Ovary (tissue), 7 donors: ENCODE measurements at regions not wholly inside any gene's neighbourhood (a gene's known extent, or its start where the extent isn't known, plus 50 kb on each side); places are given as distances from the start of the nearest gene placed in this dataset.

ENCODE experiments used
- DNase-seq, 5 donors: peaks; one replicate each; pipeline ENCODE4 v3.0.0-alpha.2; 2019 to 2020
- H3K27ac ChIP-seq, 2 donors: fragments of 200-600 bp; one replicate each; pipeline versions ENCODE4 v1.5.1 to v1.8.0; 2019 to 2022
- H3K27me3 ChIP-seq: fragments of 200-600 bp; one replicate; pipeline ENCODE4 v1.8.0; 2022
- H3K36me3 ChIP-seq: fragments of 200-600 bp; sonication (generic); one replicate; pipeline ENCODE4 v1.5.1; 2019
- H3K4me1 ChIP-seq: one replicate; pipeline ENCODE4 v1.8.1; 2013; ENCODE audit warnings: mild to moderate bottlenecking, moderate library complexity; ENCODE audit not compliant: insufficient read depth
- H3K4me3 ChIP-seq: fragments of 200-600 bp; sonication (generic); one replicate; pipeline ENCODE4 v1.5.1; 2017
- H3K9me3 ChIP-seq, 2 donors: fragments of 200-600 bp in 1 of 2; sonication (generic) in 1 of 2; one replicate each; pipeline versions ENCODE4 v1.5.1 to v1.8.1; 2013 to 2019; ENCODE audit warnings: mild to moderate bottlenecking in 1 of 2, moderate library complexity in 1 of 2
- CTCF ChIP-seq, 3 donors: fragments of 450-650 bp in 2 of 3; fragments of 200-600 bp in 1 of 3; IDR thresholded peaks; one replicate each; pipeline versions ENCODE4 v1.5.1 to v1.8.0; 2016 to 2022; ENCODE audit warnings: antibody characterized with exemption in 3 of 3, mild to moderate bottlenecking in 1 of 3
- EP300 ChIP-seq: sonication (generic); formaldehyde crosslinking; IDR thresholded peaks from one replicate; pipeline ENCODE4 v1.6.1; 2017; ENCODE audit warnings: antibody characterized with exemption
- POLR2A ChIP-seq: fragments of 450-650 bp; IDR thresholded peaks from one replicate; pipeline ENCODE4 v1.6.1; 2017; ENCODE audit warnings: antibody characterized with exemption, mild to moderate bottlenecking, moderate library complexity
- WGBS, 3 donors: extraction: QIAGEN DNeasy Blood & Tissue Kit in 1 of 3; methylation state at CpG; one replicate each; pipeline versions ENCODE4 v1.1.5 to v1.1.7; 2013 to 2017; 5-methylcytosine and 5-hydroxymethylcytosine counted together
- intact Hi-C, 4 donors: fragments of 100-400 bp; cut with DNase I; formaldehyde crosslinking; loops; one replicate each; pipeline versions ENCODE4 v1.11.0 to v1.15.1; 2022 to 2023
- donor health status: DM: no; HTN: no; CAD: no; lungs with moderate emphysema.
- donor health status: DM: no; HTN: no; CAD: no.
- donor health status: Bipolar disorder and iron deficiency.
- donor health status: DM: no; HTN: no; CAD: no.
- donor health status: DM: yes; HTN: yes; CAD: no.

- TF ChIP-seq CTCF (IDR thresholded peaks at IDR 0.05) (no peak), POLR2A (no peak), EP300 (no peak)
- Histone ChIP-seq H3K27ac (no peak overlapping the region), H3K4me1 (no peaks in the 10 kb centered on the region), H3K9me3 (no peaks in the 10 kb centered on the region), H3K27me3 (no peaks in the 10 kb centered on the region), H3K4me3 (no peak overlapping the region), H3K36me3 (no peaks in the 10 kb centered on the region)
- intact Hi-C loops = no loop called here
- 86 to 94% (median 88%) methylated on average over 5 of the region's 5 CpGs for WGBS, 3 donors
- no peak for DNase-seq
These were observed 125.3 kb downstream of the DISP1 start for GRCh38 chr1:222940095-222940494.

- TF ChIP-seq CTCF (IDR thresholded peaks at IDR 0.05) (no peak), EP300 (no peak), POLR2A (no peak)
- WGBS, 3 donors = 73 to 83% (median 76%) methylated on average over 2 of the region's 2 CpGs
- intact Hi-C loops = no loop called here
- H3K36me3 ChIP-seq = no peaks in the 10 kb centered on the region
- H3K4me3 ChIP-seq = no peak overlapping the region
- no peak overlapping the region for H3K27ac ChIP-seq
- H3K27me3 ChIP-seq = no peaks in the 10 kb centered on the region
- H3K4me1 ChIP-seq = no peaks in the 10 kb centered on the region
- no peaks in the 10 kb centered on the region for H3K9me3 ChIP-seq
- no peak for DNase-seq
These were observed 126.1 kb downstream of the DISP1 start for GRCh38 chr1:222940906-222941305.

GRCh38 chr1:222941425-222941824 lies 126.6 kb downstream of the DISP1 start:
- DNase-seq = no peak
- no peak for TF ChIP-seq POLR2A
- no peak for TF ChIP-seq EP300
- TF ChIP-seq CTCF (IDR thresholded peaks at IDR 0.05) = no peak
- Histone ChIP-seq H3K9me3 (no peaks in the 10 kb centered on the region), H3K4me3 (no peak overlapping the region), H3K4me1 (no peaks in the 10 kb centered on the region), H3K36me3 (no peaks in the 10 kb centered on the region), H3K27me3 (no peaks in the 10 kb centered on the region), H3K27ac (no peak overlapping the region)
- intact Hi-C loops = no loop called here
- WGBS, 3 donors = 93 to 97% (median 94%) methylated on average over 1 of the region's 1 CpG

- H3K9me3 ChIP-seq = no peaks in the 10 kb centered on the region
- no peaks in the 10 kb centered on the region for H3K36me3 ChIP-seq
- no peak for DNase-seq
- intact Hi-C loops = no loop called here
- WGBS, 3 donors = 78 to 84% (median 79%) methylated on average over 1 of the region's 1 CpG
- no peak overlapping the region for H3K27ac ChIP-seq
- no peaks in the 10 kb centered on the region for H3K27me3 ChIP-seq
- no peaks in the 10 kb centered on the region for H3K4me1 ChIP-seq
- H3K4me3 ChIP-seq = no peak overlapping the region
- TF ChIP-seq POLR2A (no peak), CTCF (IDR thresholded peaks at IDR 0.05) (no peak), EP300 (no peak)
These were observed 131.6 kb downstream of the DISP1 start for GRCh38 chr1:222946436-222946835.

- Histone ChIP-seq H3K27me3 (no peaks in the 10 kb centered on the region), H3K27ac (no peak overlapping the region), H3K9me3 (no peaks in the 10 kb centered on the region), H3K36me3 (no peaks in the 10 kb centered on the region), H3K4me3 (no peak overlapping the region), H3K4me1 (no peaks in the 10 kb centered on the region)
- TF ChIP-seq CTCF (IDR thresholded peaks at IDR 0.05) = no peak
- no peak for TF ChIP-seq EP300
- TF ChIP-seq POLR2A = no peak
- DNase-seq = no peak
- WGBS, 3 donors = 71 to 88% (median 79%) methylated on average over 2 of the region's 2 CpGs
- intact Hi-C loops = no loop called here
These were observed 133.2 kb downstream of the DISP1 start for GRCh38 chr1:222948079-222948478.
